SK-N-SH (cell line): ENCODE measurements at regions not wholly inside any gene's neighbourhood (a gene's known extent, or its start where the extent isn't known, plus 50 kb on each side); places are given as distances from the start of the nearest gene placed in this dataset.

ENCODE experiments used
- CTCF ChIA-PET: fragments of 300-600, 350-600 bp; formaldehyde crosslinking; extraction: SDS; loops from one replicate; lab custom pipeline; 2021; lab: Yijun Ruan, JAX
- POLR2A ChIA-PET: fragments of 350-600 bp; sonication (Branson Sonifier 250); formaldehyde crosslinking; extraction: SDS; loops from one replicate; lab custom pipeline; 2020; ENCODE audit warnings: antibody characterized with exemption, inconsistent platforms; lab: Yijun Ruan, JAX
- DNase-seq: peaks from one replicate; pipeline ENCODE4 v3.0.0; 2012
- H2AFZ ChIP-seq: fragments of 200-600 bp; sonication (generic); 2 replicates; pipeline ENCODE4 v1.8.1; 2016; ENCODE audit warnings: antibody characterized with exemption, mild to moderate bottlenecking, low read depth
- H3F3A ChIP-seq: fragments of 200-600 bp; sonication (generic); replicated peaks from 2 replicates; pipeline ENCODE3; 2016; ENCODE audit warnings: antibody characterized with exemption, mild to moderate bottlenecking; ENCODE audit not compliant: insufficient read depth
- H3K27ac ChIP-seq, 2 experiments: fragments of 200-500 bp in 1 of 2; fragments of 200-600 bp in 1 of 2; sonication (Bioruptor generic) in 1 of 2; sonication (generic), shearing (Covaris generic) in 1 of 2; 2 replicates each; pipeline versions ENCODE4 v1.5.1 to v1.6.1; 2014 to 2016; ENCODE audit warnings: low read depth in 2 of 2, inconsistent platforms in 1 of 2, low read length in 1 of 2, mild to moderate bottlenecking in 1 of 2, mixed read lengths in 1 of 2
- H3K27me3 ChIP-seq: fragments of 200-600 bp; sonication (generic), shearing (Covaris generic); 2 replicates; pipeline ENCODE4 v1.6.1; 2016; ENCODE audit warnings: mixed run types; ENCODE audit not compliant: insufficient read depth
- H3K36me3 ChIP-seq, 2 experiments: fragments of 200-500 bp in 1 of 2; fragments of 200-600 bp in 1 of 2; sonication (Bioruptor generic) in 1 of 2; sonication (generic) in 1 of 2; replicated peaks in 1 of 2; 2 replicates each; pipeline versions ENCODE3 to v1.5.1; 2014 to 2016; ENCODE audit warnings: low read length in 1 of 2, mild to moderate bottlenecking in 1 of 2; ENCODE audit not compliant: insufficient read depth in 2 of 2, control insufficient read depth in 1 of 2
- H3K4me1 ChIP-seq, 2 experiments: fragments of 200-500 bp in 1 of 2; fragments of 200-600 bp in 1 of 2; sonication (Bioruptor generic) in 1 of 2; sonication (generic), shearing (Covaris generic) in 1 of 2; 2 replicates each; pipeline versions ENCODE4 v1.5.1 to v1.6.1; 2014 to 2016; ENCODE audit warnings: low read depth in 1 of 2, low read length in 1 of 2, mixed run types in 1 of 2; ENCODE audit not compliant: insufficient read depth in 2 of 2, control insufficient read depth in 1 of 2
- H3K4me2 ChIP-seq: fragments of 200-600 bp; sonication (generic), shearing (Covaris generic); 2 replicates; pipeline ENCODE4 v1.6.1; 2017; ENCODE audit warnings: mixed run types
- H3K4me3 ChIP-seq, 2 experiments: fragments of 200-500 bp in 1 of 2; fragments of 200-600 bp in 1 of 2; sonication (Bioruptor generic) in 1 of 2; sonication (generic), shearing (Covaris generic) in 1 of 2; 2 replicates each; pipeline versions ENCODE4 v1.5.1 to v1.8.1; 2014 to 2016; ENCODE audit warnings: low read depth in 2 of 2, inconsistent platforms in 1 of 2, low read length in 1 of 2, mild to moderate bottlenecking in 1 of 2, mixed read lengths in 1 of 2, moderate library complexity in 1 of 2
- H3K79me2 ChIP-seq: fragments of 200-600 bp; sonication (generic); 2 replicates; pipeline ENCODE4 v1.8.1; 2017; ENCODE audit warnings: mild to moderate bottlenecking; ENCODE audit not compliant: insufficient read depth
- H3K9ac ChIP-seq: fragments of 200-600 bp; sonication (generic); 2 replicates; pipeline ENCODE4 v1.6.1; 2017; ENCODE audit warnings: mixed run types
- H3K9me2 ChIP-seq: fragments of 200-600 bp; sonication (generic); 2 replicates; pipeline ENCODE4 v1.6.1; 2017; ENCODE audit warnings: mixed run types
- H3K9me3 ChIP-seq: fragments of 200-600 bp; sonication (generic); 2 replicates; pipeline ENCODE4 v1.6.1; 2017; ENCODE audit warnings: mixed run types, mild to moderate bottlenecking, moderate library complexity
- H4K20me1 ChIP-seq: fragments of 200-600 bp; sonication (generic); 2 replicates; pipeline ENCODE4 v1.6.1; 2017; ENCODE audit warnings: mild to moderate bottlenecking, mixed run types; ENCODE audit not compliant: insufficient read depth
- ELF1 ChIP-seq: IDR thresholded peaks from 2 replicates; pipeline ENCODE4 v1.4.0; 2012
- EP300 ChIP-seq, 2 experiments: IDR thresholded peaks; 2 replicates each; pipeline versions ENCODE4 v1.4.0 to v1.6.1; 2012; ENCODE audit warnings: borderline replicate concordance in 1 of 2, low read depth in 1 of 2, low read length in 1 of 2
- GABPA ChIP-seq: IDR thresholded peaks from 2 replicates; pipeline ENCODE4 v1.4.0; 2012; ENCODE audit warnings: low read depth, mild to moderate bottlenecking
- GATA2 ChIP-seq: sonication (generic); formaldehyde crosslinking; IDR thresholded peaks from 2 replicates; pipeline ENCODE4 v1.5.0; 2020; ENCODE audit warnings: mild to moderate bottlenecking, missing genetic modification reagents
- JUND ChIP-seq: IDR thresholded peaks from 2 replicates; pipeline ENCODE4 v1.4.0; 2012
- NFIC ChIP-seq: IDR thresholded peaks from 2 replicates; pipeline ENCODE4 v1.4.0; 2012; ENCODE audit warnings: borderline replicate concordance
- YY1 ChIP-seq: IDR thresholded peaks from 2 replicates; pipeline ENCODE4 v1.4.0; 2012; ENCODE audit warnings: low read depth, mild to moderate bottlenecking
- TF ChIP-seq, protein P1 (sequence below): fragments of 150-350 bp; IDR thresholded peaks from 2 replicates; pipeline ENCODE4 v1.6.1; 2017; ENCODE audit warnings: antibody characterized with exemption, low read length, low read depth, borderline replicate concordance
- TF ChIP-seq, protein P2 (sequence below): IDR thresholded peaks from 2 replicates; pipeline ENCODE4 v1.4.0; 2012; ENCODE audit warnings: low read depth
- TF ChIP-seq, protein P3 (sequence below): IDR thresholded peaks from 2 replicates; pipeline ENCODE4 v1.6.1; 2012; ENCODE audit warnings: mild to moderate bottlenecking, low read depth, low read length, moderate library complexity

DNA sequence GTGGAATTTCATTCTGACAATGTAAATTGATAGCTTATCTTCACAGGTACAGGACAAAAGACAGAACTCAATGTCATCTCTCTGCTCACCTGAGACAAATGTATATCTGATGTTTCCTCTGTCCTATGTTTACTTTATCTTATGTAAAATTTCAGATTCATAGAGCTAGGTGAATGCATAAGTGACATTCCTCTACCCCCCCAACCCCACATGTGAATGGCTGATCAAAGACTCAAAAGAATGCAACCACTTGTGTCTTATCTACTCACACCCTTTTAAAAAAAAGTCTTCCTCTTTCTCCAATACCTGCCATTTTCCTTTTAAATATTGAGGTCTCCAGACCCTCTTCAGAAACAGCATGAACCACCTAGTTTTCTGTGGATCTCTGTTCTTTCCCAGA, 736.6 kb upstream of the SEL1L start:
- POLR2A ChIA-PET: no interaction called here
- H3K9ac ChIP-seq: no peak overlapping the region

DNA sequence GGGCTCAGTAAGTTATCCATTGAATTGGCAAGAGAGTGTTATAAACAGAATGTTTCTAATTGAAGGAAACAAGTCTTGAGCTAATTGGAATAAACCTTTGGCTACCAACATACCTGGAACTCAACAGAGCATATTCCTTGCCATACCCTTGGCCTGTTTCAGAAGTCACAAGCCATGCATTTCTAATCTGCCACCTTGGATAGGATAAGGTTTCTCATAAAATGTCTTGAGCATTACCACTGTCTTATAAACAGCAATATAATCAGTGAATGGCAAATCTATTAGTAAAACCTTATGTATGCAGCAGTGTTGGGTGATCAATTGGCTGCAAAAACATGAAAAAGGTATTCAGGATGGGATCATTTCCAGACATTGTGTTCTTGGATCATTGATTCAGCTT, 765.2 kb upstream of the SEL1L start:
- Histone ChIP-seq H3K27ac (no peak overlapping the region), H3K27me3 (no peaks in the 10 kb centered on the region), H3K9me2 (no peaks in the 10 kb centered on the region), H3K36me3 (no peaks in the 10 kb centered on the region), H3K4me3 (no peak overlapping the region), H3K4me1 (no peaks in the 10 kb centered on the region), H3F3A (no peaks in the 10 kb centered on the region), H3K9ac (no peak overlapping the region), H3K9me3 (0 out of 2 replicates have a peak, but pooled peaks cover 5% of the 10 kb centered on the region), H2AFZ (no peak overlapping the region), H3K4me2 (no peak overlapping the region), H4K20me1 (no peaks in the 10 kb centered on the region), H3K79me2 (no peaks in the 10 kb centered on the region)
- ChIA-PET CTCF (no interaction called here), POLR2A (no interaction called here)
- TF ChIP-seq EP300 (IDR thresholded peaks at IDR 0.05; ENCODE audit: borderline replicate concordance in 1 of 2, low read depth in 1 of 2, low read length in 1 of 2) (no peak), YY1 (no peak), NFIC (no peak), JUND (no peak), GATA2 (CRISPR knock-in tag) (no peak)
- TF ChIP-seq, protein P1, sequence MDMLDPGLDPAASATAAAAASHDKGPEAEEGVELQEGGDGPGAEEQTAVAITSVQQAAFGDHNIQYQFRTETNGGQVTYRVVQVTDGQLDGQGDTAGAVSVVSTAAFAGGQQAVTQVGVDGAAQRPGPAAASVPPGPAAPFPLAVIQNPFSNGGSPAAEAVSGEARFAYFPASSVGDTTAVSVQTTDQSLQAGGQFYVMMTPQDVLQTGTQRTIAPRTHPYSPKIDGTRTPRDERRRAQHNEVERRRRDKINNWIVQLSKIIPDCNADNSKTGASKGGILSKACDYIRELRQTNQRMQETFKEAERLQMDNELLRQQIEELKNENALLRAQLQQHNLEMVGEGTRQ: no peak
- no peak for DNase-seq

More for the DNA sequence above, 736.6 kb upstream of the SEL1L start:
- Histone ChIP-seq H3K4me2 (no peak overlapping the region), H3K27ac (no peak overlapping the region), H3K9me3 (no peaks in the 10 kb centered on the region), H2AFZ (no peak overlapping the region), H3F3A (no peaks in the 10 kb centered on the region), H3K4me3 (no peak overlapping the region), H3K27me3 (no peaks in the 10 kb centered on the region), H4K20me1 (no peaks in the 10 kb centered on the region), H3K9me2 (no peaks in the 10 kb centered on the region), H3K79me2 (no peaks in the 10 kb centered on the region), H3K36me3 (no peaks in the 10 kb centered on the region), H3K4me1 (no peaks in the 10 kb centered on the region)
- no peak for TF ChIP-seq GABPA
- TF ChIP-seq, protein P2, sequence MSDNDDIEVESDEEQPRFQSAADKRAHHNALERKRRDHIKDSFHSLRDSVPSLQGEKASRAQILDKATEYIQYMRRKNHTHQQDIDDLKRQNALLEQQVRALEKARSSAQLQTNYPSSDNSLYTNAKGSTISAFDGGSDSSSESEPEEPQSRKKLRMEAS: no peak
- no peak for TF ChIP-seq EP300 (IDR thresholded peaks at IDR 0.05; ENCODE audit: borderline replicate concordance in 1 of 2, low read depth in 1 of 2, low read length in 1 of 2)
- TF ChIP-seq ELF1: no peak
- TF ChIP-seq, protein P1: no peak
- TF ChIP-seq, protein P3, sequence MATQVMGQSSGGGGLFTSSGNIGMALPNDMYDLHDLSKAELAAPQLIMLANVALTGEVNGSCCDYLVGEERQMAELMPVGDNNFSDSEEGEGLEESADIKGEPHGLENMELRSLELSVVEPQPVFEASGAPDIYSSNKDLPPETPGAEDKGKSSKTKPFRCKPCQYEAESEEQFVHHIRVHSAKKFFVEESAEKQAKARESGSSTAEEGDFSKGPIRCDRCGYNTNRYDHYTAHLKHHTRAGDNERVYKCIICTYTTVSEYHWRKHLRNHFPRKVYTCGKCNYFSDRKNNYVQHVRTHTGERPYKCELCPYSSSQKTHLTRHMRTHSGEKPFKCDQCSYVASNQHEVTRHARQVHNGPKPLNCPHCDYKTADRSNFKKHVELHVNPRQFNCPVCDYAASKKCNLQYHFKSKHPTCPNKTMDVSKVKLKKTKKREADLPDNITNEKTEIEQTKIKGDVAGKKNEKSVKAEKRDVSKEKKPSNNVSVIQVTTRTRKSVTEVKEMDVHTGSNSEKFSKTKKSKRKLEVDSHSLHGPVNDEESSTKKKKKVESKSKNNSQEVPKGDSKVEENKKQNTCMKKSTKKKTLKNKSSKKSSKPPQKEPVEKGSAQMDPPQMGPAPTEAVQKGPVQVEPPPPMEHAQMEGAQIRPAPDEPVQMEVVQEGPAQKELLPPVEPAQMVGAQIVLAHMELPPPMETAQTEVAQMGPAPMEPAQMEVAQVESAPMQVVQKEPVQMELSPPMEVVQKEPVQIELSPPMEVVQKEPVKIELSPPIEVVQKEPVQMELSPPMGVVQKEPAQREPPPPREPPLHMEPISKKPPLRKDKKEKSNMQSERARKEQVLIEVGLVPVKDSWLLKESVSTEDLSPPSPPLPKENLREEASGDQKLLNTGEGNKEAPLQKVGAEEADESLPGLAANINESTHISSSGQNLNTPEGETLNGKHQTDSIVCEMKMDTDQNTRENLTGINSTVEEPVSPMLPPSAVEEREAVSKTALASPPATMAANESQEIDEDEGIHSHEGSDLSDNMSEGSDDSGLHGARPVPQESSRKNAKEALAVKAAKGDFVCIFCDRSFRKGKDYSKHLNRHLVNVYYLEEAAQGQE: no peak
- CTCF ChIA-PET: no interaction called here
- no peak for DNase-seq
